Transverse colon (tissue), 4 donors: ENCODE measurements at regions not wholly inside any gene's neighbourhood (a gene's known extent, or its start where the extent isn't known, plus 50 kb on each side); places are given as distances from the start of the nearest gene placed in this dataset.

Experiments
- POLR2A ChIP-seq: fragments of 450-650 bp; IDR thresholded peaks from one replicate; pipeline ENCODE4 v1.6.1; 2016; ENCODE audit warnings: antibody characterized with exemption, mild to moderate bottlenecking, moderate library complexity
- POLR2AphosphoS5 ChIP-seq, 3 donors: sonication (generic); formaldehyde crosslinking; IDR thresholded peaks; one replicate each; pipeline ENCODE4 v1.6.1; 2016; ENCODE audit warnings: antibody characterized with exemption in 3 of 3
- TF ChIP-seq, protein P1 (sequence below), 5 experiments: fragments of 200-600 bp in 3 of 5; fragments of 450-650 bp in 2 of 5; sonication (generic) in 3 of 5; IDR thresholded peaks; 1 replicate in 2 of 5; 2 replicates in 3 of 5; pipeline ENCODE4 v1.5.1; 2016 to 2017; ENCODE audit warnings: antibody characterized with exemption in 5 of 5, inconsistent platforms in 3 of 5, mild to moderate bottlenecking in 2 of 5, moderate library complexity in 1 of 5

DNA sequence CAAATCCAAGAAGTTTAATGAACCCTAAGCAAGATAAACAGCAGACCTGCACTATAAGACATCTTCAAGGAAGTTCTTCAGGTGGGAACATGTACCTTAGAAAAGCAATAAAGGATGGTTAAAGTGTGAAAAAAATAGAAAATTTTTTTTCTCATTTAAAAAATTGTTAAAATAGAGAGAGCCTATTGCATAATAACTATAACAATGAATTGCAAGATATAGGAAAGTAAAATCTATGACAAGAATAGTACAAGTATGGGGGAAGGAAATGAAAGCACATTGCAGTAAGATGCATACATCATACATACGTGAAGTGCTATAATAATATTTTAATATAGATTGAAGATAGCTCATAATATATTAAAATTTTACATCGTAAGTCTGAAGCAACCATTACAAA is 310.1 kb upstream of the KCNMB2 start:
- TF ChIP-seq POLR2AphosphoS5 (IDR thresholded peaks at IDR 0.05) (no peak), POLR2A (no peak)
- TF ChIP-seq, protein P1, sequence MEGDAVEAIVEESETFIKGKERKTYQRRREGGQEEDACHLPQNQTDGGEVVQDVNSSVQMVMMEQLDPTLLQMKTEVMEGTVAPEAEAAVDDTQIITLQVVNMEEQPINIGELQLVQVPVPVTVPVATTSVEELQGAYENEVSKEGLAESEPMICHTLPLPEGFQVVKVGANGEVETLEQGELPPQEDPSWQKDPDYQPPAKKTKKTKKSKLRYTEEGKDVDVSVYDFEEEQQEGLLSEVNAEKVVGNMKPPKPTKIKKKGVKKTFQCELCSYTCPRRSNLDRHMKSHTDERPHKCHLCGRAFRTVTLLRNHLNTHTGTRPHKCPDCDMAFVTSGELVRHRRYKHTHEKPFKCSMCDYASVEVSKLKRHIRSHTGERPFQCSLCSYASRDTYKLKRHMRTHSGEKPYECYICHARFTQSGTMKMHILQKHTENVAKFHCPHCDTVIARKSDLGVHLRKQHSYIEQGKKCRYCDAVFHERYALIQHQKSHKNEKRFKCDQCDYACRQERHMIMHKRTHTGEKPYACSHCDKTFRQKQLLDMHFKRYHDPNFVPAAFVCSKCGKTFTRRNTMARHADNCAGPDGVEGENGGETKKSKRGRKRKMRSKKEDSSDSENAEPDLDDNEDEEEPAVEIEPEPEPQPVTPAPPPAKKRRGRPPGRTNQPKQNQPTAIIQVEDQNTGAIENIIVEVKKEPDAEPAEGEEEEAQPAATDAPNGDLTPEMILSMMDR (IDR thresholded peaks at IDR 0.05): no peak
